ENCODE measurements at regions not wholly inside any gene's neighbourhood (a gene's known extent, or its start where the extent isn't known, plus 50 kb on each side); places are given as distances from the start of the nearest gene placed in this dataset.

DNA sequence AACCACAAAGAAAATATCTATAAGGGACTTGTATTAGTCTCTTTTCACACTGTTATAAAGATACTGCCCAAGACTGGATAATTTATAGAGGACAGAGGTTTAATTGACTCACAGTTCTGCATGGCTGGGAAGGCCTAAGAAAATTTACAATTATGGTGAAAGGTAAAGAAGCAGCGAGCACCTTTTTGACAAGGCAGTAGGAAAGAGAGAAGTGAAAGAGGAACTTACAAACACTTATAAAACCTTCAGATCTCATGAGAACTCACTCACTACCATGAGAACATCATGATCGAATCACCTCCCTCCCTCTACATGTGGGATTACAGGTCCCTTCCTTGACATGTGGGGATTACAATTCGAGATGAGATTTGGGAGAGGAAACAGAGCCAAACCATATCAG lies 856.0 kb downstream of the TRAM1L1 start:
- no peak for DNase-seq (ENCODE audit: extremely low spot score)
- POLR2A ChIA-PET, result no interaction called here
- TF ChIP-seq, protein P1, sequence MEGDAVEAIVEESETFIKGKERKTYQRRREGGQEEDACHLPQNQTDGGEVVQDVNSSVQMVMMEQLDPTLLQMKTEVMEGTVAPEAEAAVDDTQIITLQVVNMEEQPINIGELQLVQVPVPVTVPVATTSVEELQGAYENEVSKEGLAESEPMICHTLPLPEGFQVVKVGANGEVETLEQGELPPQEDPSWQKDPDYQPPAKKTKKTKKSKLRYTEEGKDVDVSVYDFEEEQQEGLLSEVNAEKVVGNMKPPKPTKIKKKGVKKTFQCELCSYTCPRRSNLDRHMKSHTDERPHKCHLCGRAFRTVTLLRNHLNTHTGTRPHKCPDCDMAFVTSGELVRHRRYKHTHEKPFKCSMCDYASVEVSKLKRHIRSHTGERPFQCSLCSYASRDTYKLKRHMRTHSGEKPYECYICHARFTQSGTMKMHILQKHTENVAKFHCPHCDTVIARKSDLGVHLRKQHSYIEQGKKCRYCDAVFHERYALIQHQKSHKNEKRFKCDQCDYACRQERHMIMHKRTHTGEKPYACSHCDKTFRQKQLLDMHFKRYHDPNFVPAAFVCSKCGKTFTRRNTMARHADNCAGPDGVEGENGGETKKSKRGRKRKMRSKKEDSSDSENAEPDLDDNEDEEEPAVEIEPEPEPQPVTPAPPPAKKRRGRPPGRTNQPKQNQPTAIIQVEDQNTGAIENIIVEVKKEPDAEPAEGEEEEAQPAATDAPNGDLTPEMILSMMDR (IDR thresholded peaks at IDR 0.05; ENCODE audit: control extremely low read depth, extremely low read depth, low read depth, missing control alignments), result no peak
- CTCF ChIA-PET, result no interaction called here

DNA sequence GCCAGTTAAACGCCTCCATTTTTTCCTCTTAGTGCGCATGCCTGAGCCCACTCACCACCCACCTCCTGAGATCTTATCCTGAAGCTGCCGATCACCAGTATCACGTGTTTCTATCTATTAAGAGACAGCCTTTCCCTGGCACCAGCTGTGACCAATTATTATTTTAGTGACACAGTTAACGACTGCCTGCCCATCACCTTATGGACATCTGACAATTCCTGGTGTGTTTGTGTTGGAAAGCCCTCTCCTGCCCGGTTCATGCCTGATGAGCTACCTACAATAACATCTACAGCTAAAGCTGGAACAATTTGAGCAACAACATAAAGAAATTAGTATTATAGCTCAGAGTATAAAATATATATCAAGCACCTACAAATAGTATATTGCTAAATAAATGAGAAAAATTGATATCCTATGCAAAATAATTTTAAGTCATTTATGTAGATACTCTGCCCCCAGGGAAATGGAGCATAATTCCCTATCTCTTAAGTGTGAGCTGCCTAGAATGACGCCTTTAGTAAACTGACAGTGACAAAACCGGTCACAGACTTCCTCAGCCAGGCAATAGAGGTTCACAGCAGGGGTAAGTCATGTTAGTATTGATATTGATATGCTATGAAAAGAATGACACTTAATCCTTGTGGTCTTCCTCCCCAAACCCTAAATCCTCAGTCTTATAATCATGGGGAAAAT lies 862.2 kb downstream of the TRAM1L1 start:
- CTCF ChIA-PET, result interaction anchor here (0.8 to 1.3 kb wide), 3 partner anchors 10 to 25 kb away, joined by 4 read pairs; no protein-coding TSS in a partner anchor
- TF ChIP-seq, protein P1 (IDR thresholded peaks at IDR 0.05; ENCODE audit: control extremely low read depth, extremely low read depth, low read depth, missing control alignments), result no peak
- POLR2A ChIA-PET, result no interaction called here
- DNase-seq (ENCODE audit: extremely low spot score), result no peak

DNA sequence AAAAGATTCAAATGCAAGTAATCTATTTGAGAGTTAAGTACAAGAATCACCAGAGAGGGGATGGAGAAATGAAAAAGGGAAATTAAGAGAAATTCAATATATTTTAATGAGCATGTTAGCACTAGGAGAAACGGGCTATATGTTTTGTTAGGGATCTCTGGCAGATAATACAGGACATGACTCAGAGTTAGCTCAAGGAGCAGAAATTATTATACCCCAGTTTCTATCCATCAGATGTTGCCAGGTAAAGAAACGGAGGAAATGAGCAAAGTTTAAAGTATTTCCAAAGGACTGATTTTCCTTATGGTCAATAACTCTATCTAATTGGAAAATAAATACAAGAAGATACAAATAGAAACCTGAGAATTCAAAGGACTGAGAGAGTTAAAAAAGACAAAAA lies 867.6 kb downstream of the TRAM1L1 start:
- TF ChIP-seq, protein P1 (IDR thresholded peaks at IDR 0.05; ENCODE audit: control extremely low read depth, extremely low read depth, low read depth, missing control alignments), result no peak
- POLR2A ChIA-PET, result no interaction called here
- no peak for DNase-seq (ENCODE audit: extremely low spot score)
- CTCF ChIA-PET, result no interaction called here

DNA sequence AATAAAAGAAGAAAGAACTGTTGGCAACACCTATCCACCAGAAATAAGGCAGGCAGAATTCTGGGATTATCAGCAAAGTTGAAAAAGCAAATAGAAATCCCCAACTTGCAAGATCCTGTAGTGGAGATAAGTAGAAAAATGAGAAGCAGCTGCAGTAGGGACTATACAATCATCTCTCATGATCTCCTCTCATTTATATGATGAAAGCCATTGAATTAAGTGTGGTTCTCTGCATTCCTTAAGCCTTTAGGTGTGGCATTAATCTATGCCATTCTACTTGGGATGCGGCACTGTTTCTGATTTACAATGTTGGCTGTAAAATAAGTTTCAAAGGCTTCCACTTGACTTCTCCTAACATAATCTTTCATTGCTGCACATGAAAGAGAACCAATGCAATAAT lies 869.8 kb downstream of the TRAM1L1 start:
- no peak for DNase-seq (ENCODE audit: extremely low spot score)
- CTCF ChIA-PET, result no interaction called here
- POLR2A ChIA-PET, result no interaction called here
- TF ChIP-seq, protein P1 (IDR thresholded peaks at IDR 0.05; ENCODE audit: control extremely low read depth, extremely low read depth, low read depth, missing control alignments), result no peak

DNA sequence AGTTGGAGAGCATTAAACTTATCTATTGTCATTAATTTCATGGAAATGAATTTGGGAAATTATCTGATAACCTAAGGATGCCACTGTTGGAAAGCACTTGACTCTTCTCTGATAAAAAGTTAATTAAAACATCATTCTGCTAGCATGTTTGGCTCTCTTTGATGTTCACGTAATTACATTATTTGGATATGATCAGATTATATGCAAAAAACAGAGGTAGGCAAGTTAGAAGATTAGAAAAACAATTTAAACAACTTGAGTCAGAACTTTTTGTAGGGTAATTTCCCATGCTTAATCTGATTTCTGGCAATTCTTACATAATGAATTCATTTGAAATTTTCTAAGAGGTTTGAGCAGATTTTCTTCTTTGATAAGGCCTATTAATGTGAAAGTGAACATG lies 882.9 kb downstream of the TRAM1L1 start:
- TF ChIP-seq, protein P1 (IDR thresholded peaks at IDR 0.05; ENCODE audit: control extremely low read depth, extremely low read depth, low read depth, missing control alignments), result no peak
- POLR2A ChIA-PET, result no interaction called here

DNA sequence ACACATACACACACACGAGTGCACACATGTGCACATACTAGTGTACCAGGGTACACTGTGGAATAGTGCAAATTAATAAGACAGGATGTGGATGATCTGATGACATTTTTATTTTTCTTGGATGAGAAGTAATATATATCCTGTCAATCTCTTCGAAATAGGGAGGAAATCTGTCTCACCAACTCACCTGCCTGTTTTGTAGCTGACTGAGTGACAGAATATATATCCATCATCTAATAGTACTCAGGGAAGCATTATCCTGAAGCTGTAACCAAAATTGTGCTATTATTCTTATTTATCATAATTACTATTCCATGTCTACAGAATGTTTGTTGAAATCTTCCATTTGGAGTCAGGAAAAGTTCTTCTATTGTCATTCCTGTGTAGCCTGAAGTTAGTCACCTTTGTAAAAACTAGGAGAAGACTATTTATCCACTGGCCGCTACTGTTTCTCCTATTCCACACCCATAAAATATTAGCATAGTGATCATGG lies 888.0 kb downstream of the TRAM1L1 start:
- CTCF ChIA-PET, result no interaction called here
- no peak for DNase-seq (ENCODE audit: extremely low spot score)
- TF ChIP-seq, protein P1 (IDR thresholded peaks at IDR 0.05; ENCODE audit: control extremely low read depth, extremely low read depth, low read depth, missing control alignments), result no peak
- POLR2A ChIA-PET, result no interaction called here

More for the DNA sequence above, 882.9 kb downstream of the TRAM1L1 start:
- CTCF ChIA-PET, result no interaction called here
- no peak for DNase-seq (ENCODE audit: extremely low spot score)

All from GM10248 (cell line).